DND-41 (cell line): ENCODE measurements at regions not wholly inside any gene's neighbourhood (a gene's known extent, or its start where the extent isn't known, plus 50 kb on each side); places are given as distances from the start of the nearest gene placed in this dataset.

Source experiments
- ATAC-seq: fragments of 200-7000 bp; cut with Tn5 transposase; 3 replicates; pipeline ENCODE4 v1.9.1; 2021; ENCODE audit warnings: low read depth; ENCODE audit not compliant: insufficient read depth
- DNase-seq: peaks from one replicate; pipeline ENCODE4 v3.0.0-alpha.2; 2020
- H2AFZ ChIP-seq: 2 replicates; pipeline ENCODE4 v1.6.0; 2012; ENCODE audit warnings: low read depth, low read length
- H3K27ac ChIP-seq: 2 replicates; pipeline ENCODE4 v1.5.1; 2012; ENCODE audit warnings: low read length, inconsistent platforms
- H3K27me3 ChIP-seq: fragments of 200-600 bp; sonication (generic); 2 replicates; pipeline ENCODE4 v1.6.0; 2012; ENCODE audit warnings: low read length, mild to moderate bottlenecking, inconsistent platforms; ENCODE audit not compliant: insufficient read depth, poor library complexity
- H3K36me3 ChIP-seq: 2 replicates; pipeline ENCODE4 v1.5.1; 2012; ENCODE audit warnings: low read length, inconsistent platforms; ENCODE audit not compliant: insufficient read depth
- H3K4me1 ChIP-seq: 2 replicates; pipeline ENCODE4 v1.5.1; 2012; ENCODE audit warnings: mild to moderate bottlenecking, low read length; ENCODE audit not compliant: insufficient read depth
- H3K4me2 ChIP-seq: 2 replicates; pipeline ENCODE4 v1.6.0; 2012; ENCODE audit warnings: mild to moderate bottlenecking, moderate library complexity, low read length, inconsistent platforms; ENCODE audit not compliant: insufficient read depth
- H3K4me3 ChIP-seq, 2 experiments: fragments of 200-600 bp in 1 of 2; shearing (Covaris generic) in 1 of 2; 2 replicates each; pipeline ENCODE4 v1.5.1; 2012 to 2016; ENCODE audit warnings: inconsistent platforms in 2 of 2, low read length in 2 of 2, mild to moderate bottlenecking in 2 of 2, low read depth in 1 of 2, moderate library complexity in 1 of 2
- H3K79me2 ChIP-seq: 2 replicates; pipeline ENCODE4 v1.6.0; 2012; ENCODE audit warnings: low read length, inconsistent platforms; ENCODE audit not compliant: insufficient read depth
- H3K9ac ChIP-seq: 2 replicates; pipeline ENCODE4 v1.6.0; 2012; ENCODE audit warnings: low read depth, mild to moderate bottlenecking, inconsistent platforms, low read length, moderate library complexity
- H3K9me3 ChIP-seq: 2 replicates; pipeline ENCODE4 v1.5.1; 2012; ENCODE audit warnings: low read length, moderate library complexity, mild to moderate bottlenecking, inconsistent platforms; ENCODE audit not compliant: insufficient read depth, severe bottlenecking
- H4K20me1 ChIP-seq: 2 replicates; pipeline ENCODE4 v1.6.0; 2012; ENCODE audit warnings: low read length; ENCODE audit not compliant: insufficient read depth
- EZH2 ChIP-seq: IDR thresholded peaks from 3 replicates; pipeline ENCODE4 v1.6.1; 2012; ENCODE audit warnings: borderline replicate concordance, low read depth, mild to moderate bottlenecking, moderate library complexity, low read length, inconsistent platforms; ENCODE audit not compliant: severe bottlenecking
- TF ChIP-seq, protein P1 (sequence below): IDR thresholded peaks from 2 replicates; pipeline ENCODE4 v1.5.1; 2012; ENCODE audit warnings: borderline replicate concordance, low read length, moderate library complexity, mild to moderate bottlenecking; ENCODE audit not compliant: poor library complexity, severe bottlenecking; ENCODE audit errors: extremely low read depth

GRCh38 chr12:92419201-92419600, 273.6 kb upstream of the BTG1 start:
- H3K36me3 ChIP-seq, result no peaks in the 10 kb centered on the region
- H3K9me3 ChIP-seq, result no peaks in the 10 kb centered on the region
- H3K79me2 ChIP-seq, result no peaks in the 10 kb centered on the region
- ATAC-seq, result no peak
- H3K4me1 ChIP-seq, result no peaks in the 10 kb centered on the region
- H3K9ac ChIP-seq, result no peak overlapping the region
- no peak overlapping the region for H3K4me3 ChIP-seq
- no peak for TF ChIP-seq EZH2
- TF ChIP-seq, protein P1, sequence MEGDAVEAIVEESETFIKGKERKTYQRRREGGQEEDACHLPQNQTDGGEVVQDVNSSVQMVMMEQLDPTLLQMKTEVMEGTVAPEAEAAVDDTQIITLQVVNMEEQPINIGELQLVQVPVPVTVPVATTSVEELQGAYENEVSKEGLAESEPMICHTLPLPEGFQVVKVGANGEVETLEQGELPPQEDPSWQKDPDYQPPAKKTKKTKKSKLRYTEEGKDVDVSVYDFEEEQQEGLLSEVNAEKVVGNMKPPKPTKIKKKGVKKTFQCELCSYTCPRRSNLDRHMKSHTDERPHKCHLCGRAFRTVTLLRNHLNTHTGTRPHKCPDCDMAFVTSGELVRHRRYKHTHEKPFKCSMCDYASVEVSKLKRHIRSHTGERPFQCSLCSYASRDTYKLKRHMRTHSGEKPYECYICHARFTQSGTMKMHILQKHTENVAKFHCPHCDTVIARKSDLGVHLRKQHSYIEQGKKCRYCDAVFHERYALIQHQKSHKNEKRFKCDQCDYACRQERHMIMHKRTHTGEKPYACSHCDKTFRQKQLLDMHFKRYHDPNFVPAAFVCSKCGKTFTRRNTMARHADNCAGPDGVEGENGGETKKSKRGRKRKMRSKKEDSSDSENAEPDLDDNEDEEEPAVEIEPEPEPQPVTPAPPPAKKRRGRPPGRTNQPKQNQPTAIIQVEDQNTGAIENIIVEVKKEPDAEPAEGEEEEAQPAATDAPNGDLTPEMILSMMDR, result no peak
- no peak overlapping the region for H3K4me2 ChIP-seq
- H4K20me1 ChIP-seq, result no peaks in the 10 kb centered on the region
- H2AFZ ChIP-seq, result no peak overlapping the region
- H3K27ac ChIP-seq, result no peak overlapping the region
- no peaks in the 10 kb centered on the region for H3K27me3 ChIP-seq
- DNase-seq, result no peak

DNA sequence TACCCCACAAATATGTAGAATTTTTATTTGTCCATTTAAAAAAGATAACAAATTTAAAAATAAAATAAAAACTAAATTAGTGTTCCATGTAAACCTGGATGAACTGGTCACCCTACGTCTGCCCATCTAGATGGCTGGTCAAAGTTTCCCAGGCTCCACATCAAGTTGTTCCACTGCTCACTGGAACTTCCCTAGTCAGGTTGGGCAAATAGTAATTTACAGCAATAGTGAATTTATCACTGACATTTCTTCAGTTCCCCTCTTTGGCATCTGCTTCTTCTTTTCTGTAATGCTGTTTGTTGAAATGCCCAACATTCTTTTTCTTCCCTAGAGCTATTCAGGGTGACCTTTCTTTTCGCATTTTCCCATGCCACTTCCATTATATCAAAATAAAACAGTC, 272.7 kb upstream of the BTG1 start:
- no peaks in the 10 kb centered on the region for H3K27me3 ChIP-seq
- H3K4me1 ChIP-seq, result no peaks in the 10 kb centered on the region
- H2AFZ ChIP-seq, result no peak overlapping the region
- H3K79me2 ChIP-seq, result no peaks in the 10 kb centered on the region
- H3K4me3 ChIP-seq, result no peak overlapping the region
- ATAC-seq (no peak), DNase-seq (no peak)
- H3K9ac ChIP-seq, result no peak overlapping the region
- H3K36me3 ChIP-seq, result no peaks in the 10 kb centered on the region
- H4K20me1 ChIP-seq, result no peaks in the 10 kb centered on the region
- no peak overlapping the region for H3K27ac ChIP-seq
- TF ChIP-seq, protein P1, result no peak
- TF ChIP-seq EZH2, result no peak
- no peaks in the 10 kb centered on the region for H3K9me3 ChIP-seq
- no peak overlapping the region for H3K4me2 ChIP-seq

DNA sequence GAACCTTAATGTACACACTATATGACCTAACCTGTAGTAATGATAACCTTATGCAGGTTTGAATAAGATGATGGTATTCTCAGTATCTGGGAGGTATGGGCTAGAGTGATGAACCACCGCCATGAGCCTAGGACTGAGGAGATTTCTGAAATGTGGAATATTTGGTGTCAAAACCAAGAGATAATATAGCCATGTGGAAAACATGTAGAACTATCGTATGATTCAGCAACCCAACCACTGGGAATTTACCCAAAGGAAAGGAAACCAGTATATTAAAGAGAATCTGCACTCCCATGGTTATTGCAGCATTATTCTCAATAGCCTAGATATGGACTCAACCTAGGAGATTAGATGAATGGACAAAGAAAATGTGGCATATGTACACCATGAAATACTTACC, 271.7 kb upstream of the BTG1 start:
- DNase-seq, result no peak
- no peak overlapping the region for H2AFZ ChIP-seq
- no peaks in the 10 kb centered on the region for H3K79me2 ChIP-seq
- no peak overlapping the region for H3K27ac ChIP-seq
- no peaks in the 10 kb centered on the region for H4K20me1 ChIP-seq
- H3K4me1 ChIP-seq, result no peaks in the 10 kb centered on the region
- ATAC-seq, result no peak
- no peaks in the 10 kb centered on the region for H3K9me3 ChIP-seq
- no peaks in the 10 kb centered on the region for H3K27me3 ChIP-seq
- H3K36me3 ChIP-seq, result no peaks in the 10 kb centered on the region
- no peak for TF ChIP-seq EZH2
- TF ChIP-seq, protein P1, result no peak
- H3K9ac ChIP-seq, result no peak overlapping the region
- H3K4me3 ChIP-seq, result no peak overlapping the region
- H3K4me2 ChIP-seq, result no peak overlapping the region

GRCh38 chr12:92416385-92416812, 270.8 kb upstream of the BTG1 start:
- Histone ChIP-seq H3K9me3 (no peaks in the 10 kb centered on the region), H3K9ac (no peak overlapping the region), H3K27me3 (no peaks in the 10 kb centered on the region), H2AFZ (no peak overlapping the region), H3K27ac (no peak overlapping the region), H3K4me1 (peaks cover 5% of the 10 kb centered on the region), H3K4me3 (no peak overlapping the region), H3K79me2 (no peaks in the 10 kb centered on the region), H4K20me1 (no peaks in the 10 kb centered on the region), H3K36me3 (no peaks in the 10 kb centered on the region), H3K4me2 (no peak overlapping the region)
- TF ChIP-seq, protein P1, result no peak
- no peak for TF ChIP-seq EZH2
- ATAC-seq, result no peak
- DNase-seq, result no peak
